Heart left ventricle (tissue), 16 donors: ENCODE measurements at regions not wholly inside any gene's neighbourhood (a gene's known extent, or its start where the extent isn't known, plus 50 kb on each side); places are given as distances from the start of the nearest gene placed in this dataset.

Experiments used
- ATAC-seq, 4 donors: fragments of 200-7000 bp; cut with Tn5 transposase; one replicate each; pipeline ENCODE4 v1.9.1; 2020 to 2022; ENCODE audit warnings: moderate library complexity in 4 of 4, mild to moderate bottlenecking in 3 of 4, moderate number of reproducible peaks in 1 of 4
- DNase-seq, 5 donors: peaks; one replicate each; pipeline ENCODE4 v3.0.0-alpha.2; 2020
- H3K27ac ChIP-seq, 12 donors: fragments of 200-600 bp; sonication (generic) in 4 of 12; one replicate each; pipeline versions ENCODE4 v1.5.0 to v1.8.0; 2016 to 2022; ENCODE audit warnings: mild to moderate bottlenecking in 2 of 12
- H3K27me3 ChIP-seq, 9 donors: fragments of 200-600 bp; sonication (generic) in 2 of 9; one replicate each; pipeline versions ENCODE4 v1.5.1 to v1.8.0; 2016 to 2022; ENCODE audit warnings: mild to moderate bottlenecking in 3 of 9
- H3K36me3 ChIP-seq, 9 donors: fragments of 200-600 bp; sonication (generic) in 2 of 9; one replicate each; pipeline versions ENCODE4 v1.5.0 to v1.8.0; 2018 to 2022; ENCODE audit warnings: mild to moderate bottlenecking in 2 of 9
- H3K4me1 ChIP-seq, 12 donors: fragments of 200-600 bp; sonication (generic) in 4 of 12; one replicate each; pipeline versions ENCODE4 v1.5.0 to v1.8.0; 2016 to 2022; ENCODE audit warnings: mild to moderate bottlenecking in 3 of 12
- H3K4me3 ChIP-seq, 12 donors: fragments of 200-600 bp; sonication (generic) in 4 of 12; one replicate each; pipeline versions ENCODE4 v1.5.0 to v1.8.0; 2017 to 2022; ENCODE audit warnings: mild to moderate bottlenecking in 9 of 12, moderate library complexity in 4 of 12
- H3K9me3 ChIP-seq, 12 donors: fragments of 200-600 bp; sonication (generic) in 4 of 12; one replicate each; pipeline versions ENCODE4 v1.5.0 to v1.8.0; 2016 to 2022; ENCODE audit warnings: mild to moderate bottlenecking in 1 of 12
- POLR2A ChIP-seq, 2 donors: fragments of 450-650 bp; IDR thresholded peaks; one replicate each; pipeline ENCODE4 v1.6.1; 2017; ENCODE audit warnings: antibody characterized with exemption in 2 of 2, mild to moderate bottlenecking in 2 of 2, moderate library complexity in 2 of 2
- WGBS, 4 donors: extraction: QIAGEN DNeasy Blood & Tissue Kit in 2 of 4; methylation state at CpG; one replicate each; pipeline versions ENCODE4 v1.1.5 to v1.1.7; 2013 to 2018; 5-methylcytosine and 5-hydroxymethylcytosine counted together
- intact Hi-C, 10 donors: fragments of 100-400 bp; cut with DNase I; formaldehyde crosslinking; loops; one replicate each; pipeline versions ENCODE4 v1.11.1 to v1.14.2; 2022
- TF ChIP-seq, protein P1 (sequence below), 12 donors: fragments of 200-600 bp; sonication (generic) in 4 of 12; IDR thresholded peaks; one replicate each; pipeline versions ENCODE4 v1.5.0 to v1.8.0; 2018 to 2022; ENCODE audit warnings: antibody characterized with exemption in 12 of 12, mild to moderate bottlenecking in 5 of 12
- donor health status: ischemic (EF 13 %, LVEDD 7.1; RV severe dilation, severe dysfunction).
- donor health status: healthy with polysubstance abuse.
- donor health status: DM: no; HTN: yes; CAD: no.
- donor health status: DM: no; HTN: no; CAD: no.
- donor health status: ischemic (EF 25% LVEDD 6.9; RV normal size, moderate dysfunction).
- donor health status: ischemic (EF 25% LVEDD 5.7; RV mildly dilated, moderate dysfunction).
- donor health status: healthy.
- donor health status: DM: yes; HTN: yes; CAD: no.
- donor health status: ischemic (EF 35%, LVEDD 5.7; RV mildly dilated, moderate dysfunction).
- donor health status: nonischemic (EF 11% LVEDD 7.7; RV severe dilation, severe dysfunction).
- donor health status: DM: yes; HTN: yes; CAD: no.
- donor health status: PGD.
- donor health status: ischemic (EF 29% LVEDD 5.4; RV normal size, mild dysfunction).
- donor health status: nonischemic (EF 23%, LVEDD 6.1; RV moderate dilation, normal function).

- Histone ChIP-seq H3K36me3 (no peaks in the 10 kb centered on the region), H3K9me3 (no peaks in the 10 kb centered on the region), H3K27me3 (no peaks in the 10 kb centered on the region), H3K4me3 (no peak overlapping the region), H3K27ac (no peak overlapping the region), H3K4me1 (no peaks in the 10 kb centered on the region)
- DNase-seq = no peak
- whole genome bisulfite sequencing, 4 donors = 40 to 63% (median 54%) methylated on average over 1 of the region's 1 CpG
- ATAC-seq = no peak
- intact Hi-C loops = no loop called here
- TF ChIP-seq, protein P1, sequence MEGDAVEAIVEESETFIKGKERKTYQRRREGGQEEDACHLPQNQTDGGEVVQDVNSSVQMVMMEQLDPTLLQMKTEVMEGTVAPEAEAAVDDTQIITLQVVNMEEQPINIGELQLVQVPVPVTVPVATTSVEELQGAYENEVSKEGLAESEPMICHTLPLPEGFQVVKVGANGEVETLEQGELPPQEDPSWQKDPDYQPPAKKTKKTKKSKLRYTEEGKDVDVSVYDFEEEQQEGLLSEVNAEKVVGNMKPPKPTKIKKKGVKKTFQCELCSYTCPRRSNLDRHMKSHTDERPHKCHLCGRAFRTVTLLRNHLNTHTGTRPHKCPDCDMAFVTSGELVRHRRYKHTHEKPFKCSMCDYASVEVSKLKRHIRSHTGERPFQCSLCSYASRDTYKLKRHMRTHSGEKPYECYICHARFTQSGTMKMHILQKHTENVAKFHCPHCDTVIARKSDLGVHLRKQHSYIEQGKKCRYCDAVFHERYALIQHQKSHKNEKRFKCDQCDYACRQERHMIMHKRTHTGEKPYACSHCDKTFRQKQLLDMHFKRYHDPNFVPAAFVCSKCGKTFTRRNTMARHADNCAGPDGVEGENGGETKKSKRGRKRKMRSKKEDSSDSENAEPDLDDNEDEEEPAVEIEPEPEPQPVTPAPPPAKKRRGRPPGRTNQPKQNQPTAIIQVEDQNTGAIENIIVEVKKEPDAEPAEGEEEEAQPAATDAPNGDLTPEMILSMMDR (IDR thresholded peaks at IDR 0.05) = no peak
- TF ChIP-seq POLR2A (IDR thresholded peaks at IDR 0.05) = no peak
Observed at GRCh38 chr2:58503918-58504317, 262.8 kb upstream of the FANCL start.

DNA sequence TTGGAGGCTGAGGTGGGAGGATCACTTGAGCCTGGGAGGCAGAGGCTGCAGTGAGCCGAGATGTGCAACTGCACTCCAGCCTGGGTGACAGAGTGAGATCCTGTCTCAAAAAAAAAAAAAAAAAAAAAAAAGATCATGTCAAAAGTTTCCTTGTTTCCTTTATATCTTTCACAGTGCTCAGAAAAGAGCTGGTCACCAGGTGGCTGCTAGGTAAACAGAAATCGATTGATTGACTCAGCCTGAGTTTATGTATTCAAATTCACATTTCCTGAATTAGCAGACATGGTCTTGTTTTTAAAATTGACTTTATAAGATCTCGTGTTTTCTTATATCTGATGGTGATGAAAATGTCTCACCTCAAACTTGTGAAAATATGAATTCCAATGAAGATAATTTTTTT lies 261.8 kb upstream of the FANCL start:
- H3K27me3 ChIP-seq = no peaks in the 10 kb centered on the region
- H3K9me3 ChIP-seq = no peaks in the 10 kb centered on the region
- no peaks in the 10 kb centered on the region for H3K36me3 ChIP-seq
- H3K4me3 ChIP-seq = no peak overlapping the region
- WGBS, 4 donors = 73 to 92% (median 83%) methylated on average over 3 of the region's 3 CpGs
- H3K4me1 ChIP-seq = no peaks in the 10 kb centered on the region
- H3K27ac ChIP-seq = no peak overlapping the region
- ATAC-seq = no peak
- intact Hi-C loops = no loop called here
- DNase-seq = no peak
- TF ChIP-seq, protein P1 (IDR thresholded peaks at IDR 0.05) = no peak
- TF ChIP-seq POLR2A (IDR thresholded peaks at IDR 0.05) = no peak

- H3K4me3 ChIP-seq = no peak overlapping the region
- no peak for ATAC-seq
- TF ChIP-seq POLR2A (IDR thresholded peaks at IDR 0.05) = no peak
- TF ChIP-seq, protein P1 (IDR thresholded peaks at IDR 0.05) = no peak
- 72 to 75% (median 74%) methylated on average over 11 of the region's 11 CpGs for WGBS, 4 donors
- intact Hi-C loops = no loop called here
- H3K36me3 ChIP-seq = no peaks in the 10 kb centered on the region
- H3K4me1 ChIP-seq = no peaks in the 10 kb centered on the region
- H3K27me3 ChIP-seq = no peaks in the 10 kb centered on the region
- no peaks in the 10 kb centered on the region for H3K9me3 ChIP-seq
- DNase-seq = no peak
- no peak overlapping the region for H3K27ac ChIP-seq
Observed at GRCh38 chr2:58501371-58502160, 260.4 kb upstream of the FANCL start.

DNA sequence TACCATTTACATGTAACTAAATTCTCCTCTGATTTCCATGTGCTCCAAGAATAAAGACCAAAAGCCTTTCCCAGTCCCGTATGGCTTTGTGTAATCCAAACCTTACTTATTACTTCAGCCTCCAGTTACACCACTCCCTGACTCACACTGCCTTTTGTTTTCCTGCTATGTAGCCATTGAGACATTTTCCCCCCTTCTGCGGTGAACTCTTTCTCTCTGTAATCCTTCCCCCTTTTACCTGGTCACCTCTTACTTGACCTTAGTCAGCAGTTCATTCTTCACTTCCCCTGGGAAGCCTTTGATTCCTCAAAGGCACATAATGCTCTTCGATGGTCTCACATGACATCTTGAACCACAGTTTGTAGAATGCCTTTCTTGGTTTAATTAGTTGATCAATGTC lies 256.0 kb upstream of the FANCL start:
- H3K4me1 ChIP-seq = no peaks in the 10 kb centered on the region
- no peak overlapping the region for H3K27ac ChIP-seq
- no peaks in the 10 kb centered on the region for H3K27me3 ChIP-seq
- DNase-seq (no peak), ATAC-seq (no peak)
- H3K36me3 ChIP-seq = no peaks in the 10 kb centered on the region
- 40 to 53% (median 43%) methylated on average over 3 of the region's 3 CpGs for WGBS, 4 donors
- TF ChIP-seq, protein P1 (IDR thresholded peaks at IDR 0.05) = no peak
- no peak for TF ChIP-seq POLR2A (IDR thresholded peaks at IDR 0.05)
- no peak overlapping the region for H3K4me3 ChIP-seq
- intact Hi-C loops = no loop called here
- H3K9me3 ChIP-seq = no peaks in the 10 kb centered on the region
